HFFc6 (cell line): ENCODE measurements at regions not wholly inside any gene's neighbourhood (a gene's known extent, or its start where the extent isn't known, plus 50 kb on each side); places are given as distances from the start of the nearest gene placed in this dataset.

Source experiments
- DNase-seq: peaks from one replicate; pipeline ENCODE4 v3.0.0-alpha.2; 2018
- H3K27ac Mint-ChIP-seq: 2 replicates; pipeline ENCODE4 v1.8.0; 2020; ENCODE audit warnings: mild to moderate bottlenecking, mixed read lengths
- H3K27me3 Mint-ChIP-seq: 2 replicates; pipeline ENCODE4 v1.8.0; 2021; ENCODE audit warnings: mild to moderate bottlenecking, moderate library complexity, mixed read lengths; ENCODE audit not compliant: insufficient read depth
- H3K36me3 Mint-ChIP-seq: 2 replicates; pipeline ENCODE4 v1.8.0; 2021; ENCODE audit warnings: low read depth, mixed read lengths
- H3K4me1 Mint-ChIP-seq: 2 replicates; pipeline ENCODE4 v1.8.0; 2020; ENCODE audit warnings: low read depth, mixed read lengths
- H3K4me3 Mint-ChIP-seq: 2 replicates; pipeline ENCODE4 v1.8.0; 2020; ENCODE audit warnings: mild to moderate bottlenecking, moderate library complexity, mixed read lengths
- H3K9me3 Mint-ChIP-seq: 2 replicates; pipeline ENCODE4 v1.8.0; 2020; ENCODE audit warnings: mild to moderate bottlenecking, mixed read lengths
- CTCF ChIP-seq: fragments of 200-600 bp; sonication (generic); IDR thresholded peaks from 2 replicates; pipeline ENCODE4 v1.5.0; 2021; ENCODE audit warnings: antibody characterized with exemption, mild to moderate bottlenecking

GRCh38 chr4:117225471-117225870 lies 140.1 kb upstream of the TRAM1L1 start:
- Mint-ChIP-seq H3K27ac (no peak overlapping the region), H3K9me3 (peaks cover 17% of the 10 kb centered on the region), H3K4me1 (no peaks in the 10 kb centered on the region), H3K27me3 (no peaks in the 10 kb centered on the region), H3K4me3 (no peak overlapping the region), H3K36me3 (no peaks in the 10 kb centered on the region)
- TF ChIP-seq CTCF = no peak
- DNase-seq = no peak

- Mint-ChIP-seq H3K4me3 (no peak overlapping the region), H3K36me3 (no peaks in the 10 kb centered on the region), H3K4me1 (no peaks in the 10 kb centered on the region), H3K27me3 (no peaks in the 10 kb centered on the region), H3K27ac (no peak overlapping the region), H3K9me3 (peaks cover 10% of the 10 kb centered on the region)
- DNase-seq = no peak
- TF ChIP-seq CTCF = no peak
These were observed 142.5 kb upstream of the TRAM1L1 start for GRCh38 chr4:117227925-117228324.

DNA sequence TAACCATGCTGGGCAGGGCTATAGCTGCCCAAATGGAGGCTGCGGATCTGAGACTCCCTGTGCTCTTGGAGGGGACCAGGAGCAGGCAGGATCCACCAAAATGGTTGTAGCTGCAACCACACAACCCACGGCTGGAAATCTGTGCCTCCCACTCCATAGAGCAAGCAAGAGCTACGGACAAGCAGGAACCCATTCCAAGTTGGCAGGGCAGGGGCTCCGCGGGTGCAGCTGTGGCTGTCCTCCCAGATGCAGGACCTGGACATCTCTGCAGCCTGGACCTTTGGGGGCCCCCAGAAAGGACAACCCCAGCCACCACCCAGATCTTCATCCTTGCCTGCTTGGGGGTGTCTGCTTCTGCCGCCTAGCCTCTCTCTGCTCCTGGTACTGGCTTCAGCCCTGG lies 154.1 kb upstream of the TRAM1L1 start:
- Mint-ChIP-seq H3K27ac (no peak overlapping the region), H3K4me1 (no peaks in the 10 kb centered on the region), H3K9me3 (peaks cover 8% of the 10 kb centered on the region), H3K36me3 (no peaks in the 10 kb centered on the region), H3K27me3 (no peaks in the 10 kb centered on the region), H3K4me3 (no peak overlapping the region)
- no peak for TF ChIP-seq CTCF
- no peak for DNase-seq

GRCh38 chr4:117249333-117249732 lies 164.0 kb upstream of the TRAM1L1 start:
- TF ChIP-seq CTCF = no peak
- Mint-ChIP-seq H3K27me3 (no peaks in the 10 kb centered on the region; the same call in 1 of the 2 replicates), H3K9me3 (peaks cover 50% of the 10 kb centered on the region), H3K36me3 (no peaks in the 10 kb centered on the region), H3K27ac (no peak overlapping the region), H3K4me3 (no peak overlapping the region), H3K4me1 (no peaks in the 10 kb centered on the region)
- DNase-seq = no peak

GRCh38 chr4:117264072-117264471 lies 178.7 kb upstream of the TRAM1L1 start:
- Mint-ChIP-seq H3K36me3 (no peaks in the 10 kb centered on the region), H3K27me3 (no peaks in the 10 kb centered on the region), H3K4me3 (no peak overlapping the region), H3K27ac (no peak overlapping the region), H3K9me3 (peaks cover 19% of the 10 kb centered on the region), H3K4me1 (no peaks in the 10 kb centered on the region)
- TF ChIP-seq CTCF = no peak
- no peak for DNase-seq

DNA sequence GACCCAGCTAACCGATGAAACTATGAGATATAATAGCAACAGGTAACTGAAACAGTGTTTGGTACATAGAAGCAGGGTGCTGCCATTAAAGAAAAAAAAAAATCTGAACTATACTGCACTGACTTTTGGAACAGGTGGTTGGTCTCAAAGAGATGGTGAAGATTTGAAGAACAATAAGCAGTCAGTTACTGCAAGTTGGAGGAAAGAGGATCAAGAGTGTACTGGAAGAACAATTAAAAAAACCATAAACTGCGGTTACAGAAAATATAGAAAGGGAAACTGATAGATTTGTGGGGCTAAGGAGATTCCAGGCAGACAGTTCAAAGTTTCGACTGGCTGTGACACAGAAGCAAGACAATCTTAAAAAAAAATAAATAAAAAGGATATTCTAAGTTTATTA lies 181.9 kb upstream of the TRAM1L1 start:
- Mint-ChIP-seq H3K27me3 (no peaks in the 10 kb centered on the region), H3K4me3 (no peak overlapping the region), H3K9me3 (peaks cover 10% of the 10 kb centered on the region)

More for the DNA sequence above, 181.9 kb upstream of the TRAM1L1 start:
- no peak for DNase-seq
- H3K27ac Mint-ChIP-seq = no peak overlapping the region
- no peaks in the 10 kb centered on the region for H3K36me3 Mint-ChIP-seq
- no peak for TF ChIP-seq CTCF
- H3K4me1 Mint-ChIP-seq = no peaks in the 10 kb centered on the region
